A549 (cell line): ENCODE measurements at regions not wholly inside any gene's neighbourhood (a gene's known extent, or its start where the extent isn't known, plus 50 kb on each side); places are given as distances from the start of the nearest gene placed in this dataset.

Experiments used
- KDM1A ChIP-seq: fragments of 200-600 bp; sonication (generic); IDR thresholded peaks from 2 replicates; pipeline ENCODE4 v1.6.1; 2016; ENCODE audit warnings: low read depth, mild to moderate bottlenecking
- POLR2A ChIP-seq: IDR thresholded peaks from 2 replicates; pipeline ENCODE4 v1.6.1; 2012; ENCODE audit warnings: mild to moderate bottlenecking, low read length
- SREBF2 ChIP-seq: fragments of 450-650 bp; IDR thresholded peaks from 2 replicates; pipeline ENCODE4 v1.6.1; 2014; ENCODE audit warnings: mild to moderate bottlenecking, moderate library complexity
- TF ChIP-seq, protein P1 (sequence below): fragments of >200 bp; sonication (Bioruptor Twin); formaldehyde crosslinking; IDR thresholded peaks from 3 replicates; pipeline ENCODE4 v1.5.1; 2016

DNA sequence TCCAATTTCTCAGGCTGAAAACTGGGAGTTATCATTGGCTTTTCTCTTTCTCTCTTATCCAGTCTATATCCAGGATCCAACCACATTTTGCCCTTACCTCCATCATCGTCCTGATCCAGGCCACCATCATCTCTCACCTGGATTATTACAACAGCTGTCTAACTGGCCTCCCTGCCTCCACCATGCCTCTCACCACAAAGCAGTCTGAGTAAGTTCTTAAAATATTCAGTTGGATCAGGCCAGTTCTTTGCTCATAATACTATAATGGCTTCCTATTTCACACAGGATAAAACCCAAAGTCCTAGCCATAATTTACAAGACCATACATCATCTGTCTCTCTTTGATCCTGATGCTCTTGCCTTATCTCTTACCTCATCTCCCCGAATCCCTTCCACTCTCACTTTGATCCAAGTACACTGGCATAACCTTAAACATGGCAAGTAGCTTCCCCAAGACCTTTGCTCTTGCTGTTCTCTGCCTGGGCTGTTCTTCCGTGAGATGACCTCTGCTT, 133.4 kb upstream of the RAP1B start:
- no peak for TF ChIP-seq KDM1A
- TF ChIP-seq SREBF2 = no peak
- TF ChIP-seq, protein P1, sequence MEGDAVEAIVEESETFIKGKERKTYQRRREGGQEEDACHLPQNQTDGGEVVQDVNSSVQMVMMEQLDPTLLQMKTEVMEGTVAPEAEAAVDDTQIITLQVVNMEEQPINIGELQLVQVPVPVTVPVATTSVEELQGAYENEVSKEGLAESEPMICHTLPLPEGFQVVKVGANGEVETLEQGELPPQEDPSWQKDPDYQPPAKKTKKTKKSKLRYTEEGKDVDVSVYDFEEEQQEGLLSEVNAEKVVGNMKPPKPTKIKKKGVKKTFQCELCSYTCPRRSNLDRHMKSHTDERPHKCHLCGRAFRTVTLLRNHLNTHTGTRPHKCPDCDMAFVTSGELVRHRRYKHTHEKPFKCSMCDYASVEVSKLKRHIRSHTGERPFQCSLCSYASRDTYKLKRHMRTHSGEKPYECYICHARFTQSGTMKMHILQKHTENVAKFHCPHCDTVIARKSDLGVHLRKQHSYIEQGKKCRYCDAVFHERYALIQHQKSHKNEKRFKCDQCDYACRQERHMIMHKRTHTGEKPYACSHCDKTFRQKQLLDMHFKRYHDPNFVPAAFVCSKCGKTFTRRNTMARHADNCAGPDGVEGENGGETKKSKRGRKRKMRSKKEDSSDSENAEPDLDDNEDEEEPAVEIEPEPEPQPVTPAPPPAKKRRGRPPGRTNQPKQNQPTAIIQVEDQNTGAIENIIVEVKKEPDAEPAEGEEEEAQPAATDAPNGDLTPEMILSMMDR = no peak
- no peak for TF ChIP-seq POLR2A
